Panc1 (cell line): ENCODE measurements at regions not wholly inside any gene's neighbourhood (a gene's known extent, or its start where the extent isn't known, plus 50 kb on each side); places are given as distances from the start of the nearest gene placed in this dataset.

Experiments used
- REST ChIP-seq, 2 experiments: IDR thresholded peaks; 2 replicates each; pipeline ENCODE4 v1.6.1; 2011 to 2012; ENCODE audit warnings: low read depth in 2 of 2, control low read depth in 1 of 2, low read length in 1 of 2, mild to moderate bottlenecking in 1 of 2, moderate library complexity in 1 of 2; ENCODE audit not compliant: insufficient read depth in 1 of 2
- TCF7L2 ChIP-seq: IDR thresholded peaks from 2 replicates; pipeline ENCODE4 v1.6.1; 2011; ENCODE audit warnings: mild to moderate bottlenecking, low read depth, low read length, inconsistent platforms

GRCh38 chr12:118846416-118846815 is 134.9 kb upstream of the SRRM4 start:
- TF ChIP-seq TCF7L2 (no peak), REST (IDR thresholded peaks at IDR 0.05; ENCODE audit: insufficient read depth in 1 of 2, low read depth in 2 of 2, low read length in 1 of 2) (no peak)
